DMS114 treated with DMSO at 0.1 percent for 48 hours (cell line): ENCODE measurements at regions not wholly inside any gene's neighbourhood (a gene's known extent, or its start where the extent isn't known, plus 50 kb on each side); places are given as distances from the start of the nearest gene placed in this dataset.

Experiments
- DNase-seq: peaks from one replicate; lab custom pipeline; 2025; ENCODE audit not compliant: unreplicated experiment; lab: John Stamatoyannopoulos, UW

GRCh38 chr1:42096554-42096953 lies 56.7 kb upstream of the GUCA2B start:
- DNase-seq = no peak

- no peak for DNase-seq
These were observed 64.0 kb upstream of the GUCA2B start for GRCh38 chr1:42089246-42089645.

- no peak for DNase-seq
These were observed 67.1 kb upstream of the GUCA2B start for GRCh38 chr1:42086146-42086545.

- DNase-seq = no peak
These were observed 67.6 kb upstream of the GUCA2B start for GRCh38 chr1:42085596-42085995.

GRCh38 chr1:42081475-42081874 lies 71.7 kb upstream of the GUCA2B start:
- no peak for DNase-seq

- no peak for DNase-seq
These were observed 78.0 kb upstream of the GUCA2B start for GRCh38 chr1:42075179-42075578.

- no peak for DNase-seq
These were observed 82.2 kb upstream of the GUCA2B start for GRCh38 chr1:42070996-42071395.

- DNase-seq = no peak
These were observed 95.4 kb upstream of the GUCA2B start for GRCh38 chr1:42057800-42058199.

- no peak for DNase-seq
These were observed 96.8 kb upstream of the GUCA2B start for GRCh38 chr1:42056460-42056859.

GRCh38 chr1:42055061-42055460 lies 98.1 kb upstream of the GUCA2B start:
- DNase-seq = no peak

- DNase-seq = no peak
These were observed 101.0 kb upstream of the GUCA2B start for GRCh38 chr1:42052072-42052699.

- no peak for DNase-seq
These were observed 105.7 kb upstream of the GUCA2B start for GRCh38 chr1:42047508-42047880.

GRCh38 chr1:42046761-42047507 lies 106.3 kb upstream of the GUCA2B start:
- DNase-seq = no peak

GRCh38 chr1:42044346-42044745 lies 108.9 kb upstream of the GUCA2B start:
- DNase-seq = no peak

- DNase-seq = no peak
These were observed 109.4 kb upstream of the GUCA2B start for GRCh38 chr1:42043811-42044210.

- no peak for DNase-seq
These were observed 110.0 kb upstream of the GUCA2B start for GRCh38 chr1:42043182-42043581.

- no peak for DNase-seq
These were observed 112.2 kb upstream of the GUCA2B start for GRCh38 chr1:42041031-42041430.

GRCh38 chr1:42040159-42040558 lies 113.1 kb upstream of the GUCA2B start:
- DNase-seq = no peak

- no peak for DNase-seq
These were observed 114.9 kb upstream of the GUCA2B start for GRCh38 chr1:42038261-42038660.

- no peak for DNase-seq
These were observed 115.6 kb upstream of the GUCA2B start for GRCh38 chr1:42037586-42037985.

- DNase-seq = no peak
These were observed 116.0 kb upstream of the GUCA2B start for GRCh38 chr1:42037161-42037560.

GRCh38 chr1:42035830-42036604 lies 117.2 kb upstream of the GUCA2B start:
- DNase-seq = peak; percentile 81
